ENCODE measurements at regions not wholly inside any gene's neighbourhood (a gene's known extent, or its start where the extent isn't known, plus 50 kb on each side); places are given as distances from the start of the nearest gene placed in this dataset.

- H3K27me3 ChIP-seq = no peaks in the 10 kb centered on the region
- no peak overlapping the region for H3K27ac ChIP-seq
- intact Hi-C loops (cut with DNase I; ENCODE audit: low total_unique reads) = no loop called here
- no peaks in the 10 kb centered on the region for H3K9me3 ChIP-seq
- H3K4me1 ChIP-seq = no peaks in the 10 kb centered on the region
- DNase-seq = no peak
- no peak overlapping the region for H3K4me3 ChIP-seq
- 56 to 74% (median 62%) methylated on average over 7 of the region's 7 CpGs for WGBS, 5 donors
- TF ChIP-seq CTCF (IDR thresholded peaks at IDR 0.05) (no peak), EP300 (IDR thresholded peaks at IDR 0.05) (no peak), POLR2AphosphoS5 (IDR thresholded peaks at IDR 0.05) (no peak), POLR2A (IDR thresholded peaks at IDR 0.05) (no peak)
- no peaks in the 10 kb centered on the region for H3K36me3 ChIP-seq
These were observed 240.3 kb upstream of the N4BP1 start for GRCh38 chr16:48850097-48850770.

GRCh38 chr16:48846277-48846676 lies 236.3 kb upstream of the N4BP1 start:
- Histone ChIP-seq H3K36me3 (no peaks in the 10 kb centered on the region), H3K27ac (no peak overlapping the region), H3K27me3 (peaks cover 0 to 8% (median 0%) of the 10 kb centered on the region in 3 donors), H3K9me3 (no peaks in the 10 kb centered on the region), H3K4me1 (no peaks in the 10 kb centered on the region), H3K4me3 (no peak overlapping the region)
- no peak for DNase-seq
- WGBS, 5 donors = 66 to 91% (median 77%) methylated on average over 2 of the region's 2 CpGs
- intact Hi-C loops (cut with DNase I; ENCODE audit: low total_unique reads) = no loop called here
- TF ChIP-seq POLR2AphosphoS5 (IDR thresholded peaks at IDR 0.05) (no peak), EP300 (IDR thresholded peaks at IDR 0.05) (no peak), POLR2A (IDR thresholded peaks at IDR 0.05) (no peak), CTCF (IDR thresholded peaks at IDR 0.05) (no peak)

GRCh38 chr16:48845261-48845660 lies 235.3 kb upstream of the N4BP1 start:
- Histone ChIP-seq H3K4me1 (no peaks in the 10 kb centered on the region), H3K9me3 (no peaks in the 10 kb centered on the region), H3K27me3 (peaks cover 0 to 8% (median 0%) of the 10 kb centered on the region in 3 donors), H3K27ac (no peak overlapping the region), H3K36me3 (no peaks in the 10 kb centered on the region), H3K4me3 (no peak overlapping the region)
- DNase-seq = no peak
- WGBS, 5 donors = 28 to 52% (median 40%) methylated on average over 2 of the region's 2 CpGs
- TF ChIP-seq CTCF (IDR thresholded peaks at IDR 0.05) (no peak), POLR2A (IDR thresholded peaks at IDR 0.05) (no peak), EP300 (IDR thresholded peaks at IDR 0.05) (no peak), POLR2AphosphoS5 (IDR thresholded peaks at IDR 0.05) (no peak)
- intact Hi-C loops (cut with DNase I; ENCODE audit: low total_unique reads) = no loop called here

- WGBS, 5 donors = 22 to 39% (median 35%) methylated on average over 1 of the region's 1 CpG
- DNase-seq = no peak
- Histone ChIP-seq H3K9me3 (no peaks in the 10 kb centered on the region), H3K4me1 (no peaks in the 10 kb centered on the region), H3K27me3 (peaks cover 0 to 5% (median 0%) of the 10 kb centered on the region in 3 donors), H3K36me3 (no peaks in the 10 kb centered on the region), H3K4me3 (no peak overlapping the region), H3K27ac (no peak overlapping the region)
- intact Hi-C loops (cut with DNase I; ENCODE audit: low total_unique reads) = no loop called here
- TF ChIP-seq POLR2AphosphoS5 (IDR thresholded peaks at IDR 0.05) = no peak
- TF ChIP-seq EP300 (IDR thresholded peaks at IDR 0.05) = no peak
- TF ChIP-seq CTCF (IDR thresholded peaks at IDR 0.05) = no peak
- TF ChIP-seq POLR2A (IDR thresholded peaks at IDR 0.05) = no peak
These were observed 228.4 kb upstream of the N4BP1 start for GRCh38 chr16:48838349-48838748.
